ENCODE measurements at regions not wholly inside any gene's neighbourhood (a gene's known extent, or its start where the extent isn't known, plus 50 kb on each side); places are given as distances from the start of the nearest gene placed in this dataset.

DNA sequence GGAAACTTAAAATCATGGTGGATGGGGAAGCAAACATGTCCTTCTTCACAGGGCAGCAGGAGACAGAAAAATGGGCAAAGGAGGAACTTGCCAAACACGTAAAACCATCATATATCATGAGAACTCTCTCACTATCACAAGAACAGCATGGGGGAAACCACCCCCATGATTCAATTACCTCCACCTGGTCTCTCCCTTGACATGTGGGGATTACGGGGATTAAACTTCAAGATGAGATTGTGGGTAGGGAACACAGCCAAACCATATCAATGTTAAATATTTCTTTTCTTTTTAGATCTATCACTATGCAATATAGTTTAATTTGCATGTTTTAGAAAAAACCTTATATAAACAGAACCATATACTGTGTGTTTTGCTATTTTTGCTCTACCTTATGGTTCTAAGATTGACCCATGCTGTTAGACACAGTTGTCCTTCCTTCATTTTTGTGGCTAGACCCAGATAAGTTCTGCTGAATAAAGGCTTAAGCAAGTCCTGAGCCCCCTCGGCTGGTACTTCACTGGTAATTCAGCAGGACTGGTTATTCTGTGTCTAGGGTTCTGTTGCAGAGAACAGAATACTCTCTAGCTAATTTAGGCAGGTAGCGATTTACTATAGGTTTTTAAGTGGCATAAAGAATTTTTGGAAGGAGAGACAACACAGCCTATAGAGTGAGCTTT is 253.7 kb upstream of the HMGA2 start:
- Histone ChIP-seq H3K4me3 (replicated peaks in 1 of 2; ENCODE audit: low read depth in 1 of 2, low read length in 2 of 2) (no peak overlapping the region), H3K27me3 (ENCODE audit: insufficient read depth, low read length) (no peaks in the 10 kb centered on the region), H3K9me2 (ENCODE audit: insufficient read depth) (no peaks in the 10 kb centered on the region), H3K9ac (ENCODE audit: low read length) (no peak overlapping the region), H3K4me2 (ENCODE audit: low read length) (no peak overlapping the region), H3K9me3 (ENCODE audit: control insufficient read depth in 1 of 2, insufficient read depth in 1 of 2, low read depth in 1 of 2, low read length in 2 of 2) (peaks cover 0 to 9% of the 10 kb centered on the region in 2 experiments; a peak in 2 of 4 replicates), H3K27ac (ENCODE audit: low read depth, low read length) (no peak overlapping the region), H2AFZ (ENCODE audit: low read depth, low read length, poor library complexity, severe bottlenecking) (no peak overlapping the region), H4K20me1 (ENCODE audit: insufficient read depth) (no peaks in the 10 kb centered on the region), H3K79me2 (ENCODE audit: insufficient read depth, low read length) (no peaks in the 10 kb centered on the region), H3K36me3 (ENCODE audit: control insufficient read depth in 1 of 2, insufficient read depth in 2 of 2, low read length in 2 of 2) (peaks cover 0 to 18% of the 10 kb centered on the region in 2 experiments; a peak in 1 of 4 replicates), H3K4me1 (ENCODE audit: control insufficient read depth in 1 of 2, insufficient read depth in 2 of 2, low read length in 2 of 2) (peaks cover 19 to 32% of the 10 kb centered on the region in 2 experiments)
- ATAC-seq (no peak), DNase-seq (ENCODE audit: low read depth, low spot score) (no peak)
- BruUV-seq (replicated peaks): no TSS peak
- ChIA-PET CTCF (no interaction called here), POLR2A (no interaction called here), RAD21 (ENCODE audit: low non-redundant PET in 1 of 2, low total read pairs in 2 of 2, uncharacterized antibody in 2 of 2, unreplicated experiment in 2 of 2) (no interaction called here)
- intact Hi-C loops (cut with micrococcal nuclease): no loop called here
- TF ChIP-seq SIN3A (IDR thresholded peaks at IDR 0.05; ENCODE audit: low read depth) (no peak), JUND (IDR thresholded peaks at IDR 0.05) (no peak), CEBPB (IDR thresholded peaks at IDR 0.05; ENCODE audit: low read depth) (no peak), POLR2A (IDR thresholded peaks at IDR 0.05; ENCODE audit: borderline replicate concordance, extremely low read depth, insufficient read depth, insufficient read length) (no peak), ELF1 (IDR thresholded peaks at IDR 0.05; ENCODE audit: borderline replicate concordance, low read depth) (no peak)
- TF ChIP-seq, protein P1, sequence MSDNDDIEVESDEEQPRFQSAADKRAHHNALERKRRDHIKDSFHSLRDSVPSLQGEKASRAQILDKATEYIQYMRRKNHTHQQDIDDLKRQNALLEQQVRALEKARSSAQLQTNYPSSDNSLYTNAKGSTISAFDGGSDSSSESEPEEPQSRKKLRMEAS (IDR thresholded peaks at IDR 0.05): no peak
- TF ChIP-seq, protein P2, sequence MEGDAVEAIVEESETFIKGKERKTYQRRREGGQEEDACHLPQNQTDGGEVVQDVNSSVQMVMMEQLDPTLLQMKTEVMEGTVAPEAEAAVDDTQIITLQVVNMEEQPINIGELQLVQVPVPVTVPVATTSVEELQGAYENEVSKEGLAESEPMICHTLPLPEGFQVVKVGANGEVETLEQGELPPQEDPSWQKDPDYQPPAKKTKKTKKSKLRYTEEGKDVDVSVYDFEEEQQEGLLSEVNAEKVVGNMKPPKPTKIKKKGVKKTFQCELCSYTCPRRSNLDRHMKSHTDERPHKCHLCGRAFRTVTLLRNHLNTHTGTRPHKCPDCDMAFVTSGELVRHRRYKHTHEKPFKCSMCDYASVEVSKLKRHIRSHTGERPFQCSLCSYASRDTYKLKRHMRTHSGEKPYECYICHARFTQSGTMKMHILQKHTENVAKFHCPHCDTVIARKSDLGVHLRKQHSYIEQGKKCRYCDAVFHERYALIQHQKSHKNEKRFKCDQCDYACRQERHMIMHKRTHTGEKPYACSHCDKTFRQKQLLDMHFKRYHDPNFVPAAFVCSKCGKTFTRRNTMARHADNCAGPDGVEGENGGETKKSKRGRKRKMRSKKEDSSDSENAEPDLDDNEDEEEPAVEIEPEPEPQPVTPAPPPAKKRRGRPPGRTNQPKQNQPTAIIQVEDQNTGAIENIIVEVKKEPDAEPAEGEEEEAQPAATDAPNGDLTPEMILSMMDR (IDR thresholded peaks at IDR 0.05 in 2 of 3, conservative IDR thresholded peaks at IDR 0.05 in 1 of 3; ENCODE audit: borderline replicate concordance in 1 of 3, insufficient read depth in 1 of 3, low read depth in 2 of 3, low read length in 2 of 3): no peak

DNA sequence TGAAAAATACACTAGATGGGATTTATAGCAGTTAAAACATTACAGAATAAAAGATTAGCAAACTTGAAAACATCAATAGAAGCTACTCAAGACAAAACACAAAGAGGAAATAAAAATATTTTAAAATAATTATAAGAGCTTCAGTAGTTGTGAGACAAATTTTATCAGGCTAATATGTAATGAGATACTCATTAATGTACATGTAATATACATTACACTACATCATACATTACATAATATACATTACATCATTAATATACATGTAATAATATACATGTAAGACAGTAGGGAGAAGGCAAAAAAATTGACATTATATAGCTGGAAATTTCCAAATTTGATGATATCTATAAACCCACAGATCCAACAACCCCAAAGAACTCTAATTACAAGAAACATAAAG is 249.4 kb upstream of the HMGA2 start:
- Histone ChIP-seq H3K4me3 (replicated peaks in 1 of 2; ENCODE audit: low read depth in 1 of 2, low read length in 2 of 2) (no peak overlapping the region), H3K27ac (ENCODE audit: low read depth, low read length) (no peak overlapping the region), H3K9me3 (ENCODE audit: control insufficient read depth in 1 of 2, insufficient read depth in 1 of 2, low read depth in 1 of 2, low read length in 2 of 2) (peaks cover 0 to 13% of the 10 kb centered on the region in 2 experiments; a peak in 2 of 4 replicates), H3K4me1 (ENCODE audit: control insufficient read depth in 1 of 2, insufficient read depth in 2 of 2, low read length in 2 of 2) (no peaks in the 10 kb centered on the region), H3K9me2 (ENCODE audit: insufficient read depth) (no peaks in the 10 kb centered on the region), H3K36me3 (ENCODE audit: control insufficient read depth in 1 of 2, insufficient read depth in 2 of 2, low read length in 2 of 2) (peaks cover 0 to 6% of the 10 kb centered on the region in 2 experiments; a peak in 2 of 4 replicates), H2AFZ (ENCODE audit: low read depth, low read length, poor library complexity, severe bottlenecking) (no peak overlapping the region), H3K79me2 (ENCODE audit: insufficient read depth, low read length) (no peaks in the 10 kb centered on the region), H4K20me1 (ENCODE audit: insufficient read depth) (no peaks in the 10 kb centered on the region), H3K9ac (ENCODE audit: low read length) (no peak overlapping the region), H3K27me3 (ENCODE audit: insufficient read depth, low read length) (no peaks in the 10 kb centered on the region), H3K4me2 (ENCODE audit: low read length) (no peak overlapping the region)
- no TSS peak for BruUV-seq (replicated peaks)
- ATAC-seq (no peak), DNase-seq (ENCODE audit: low read depth, low spot score) (no peak)
- POLR2A ChIA-PET: interaction anchor here (0.6 to 1.3 kb wide), 2 partner anchors 28 to 140 kb away, joined by 3 read pairs; no protein-coding TSS in a partner anchor
- CTCF ChIA-PET: interaction anchor here (1.2 to 1.6 kb wide), 2 partner anchors 28 to 262 kb away, joined by 3 to 5 read pairs; no protein-coding TSS in a partner anchor
- RAD21 ChIA-PET (ENCODE audit: low non-redundant PET in 1 of 2, low total read pairs in 2 of 2, uncharacterized antibody in 2 of 2, unreplicated experiment in 2 of 2): no interaction called here
- intact Hi-C loops (cut with micrococcal nuclease): no loop called here
- TF ChIP-seq FOSL1 (IDR thresholded peaks at IDR 0.05; ENCODE audit: low read depth): no peak
- TF ChIP-seq EGR1 (IDR thresholded peaks at IDR 0.05; ENCODE audit: low read depth): no peak
- TF ChIP-seq EZH2phosphoT487 (IDR thresholded peaks at IDR 0.05; ENCODE audit: borderline replicate concordance): no peak
- TF ChIP-seq RAD21 (IDR thresholded peaks at IDR 0.05; ENCODE audit: low read depth): no peak
- TF ChIP-seq ZFX (IDR thresholded peaks at IDR 0.05): no peak
- no peak for TF ChIP-seq TCF7L2 (IDR thresholded peaks at IDR 0.05; ENCODE audit: borderline replicate concordance, extremely low read depth, insufficient read depth, insufficient read length)
- no peak for TF ChIP-seq JUND (IDR thresholded peaks at IDR 0.05)
- TF ChIP-seq, protein P3, sequence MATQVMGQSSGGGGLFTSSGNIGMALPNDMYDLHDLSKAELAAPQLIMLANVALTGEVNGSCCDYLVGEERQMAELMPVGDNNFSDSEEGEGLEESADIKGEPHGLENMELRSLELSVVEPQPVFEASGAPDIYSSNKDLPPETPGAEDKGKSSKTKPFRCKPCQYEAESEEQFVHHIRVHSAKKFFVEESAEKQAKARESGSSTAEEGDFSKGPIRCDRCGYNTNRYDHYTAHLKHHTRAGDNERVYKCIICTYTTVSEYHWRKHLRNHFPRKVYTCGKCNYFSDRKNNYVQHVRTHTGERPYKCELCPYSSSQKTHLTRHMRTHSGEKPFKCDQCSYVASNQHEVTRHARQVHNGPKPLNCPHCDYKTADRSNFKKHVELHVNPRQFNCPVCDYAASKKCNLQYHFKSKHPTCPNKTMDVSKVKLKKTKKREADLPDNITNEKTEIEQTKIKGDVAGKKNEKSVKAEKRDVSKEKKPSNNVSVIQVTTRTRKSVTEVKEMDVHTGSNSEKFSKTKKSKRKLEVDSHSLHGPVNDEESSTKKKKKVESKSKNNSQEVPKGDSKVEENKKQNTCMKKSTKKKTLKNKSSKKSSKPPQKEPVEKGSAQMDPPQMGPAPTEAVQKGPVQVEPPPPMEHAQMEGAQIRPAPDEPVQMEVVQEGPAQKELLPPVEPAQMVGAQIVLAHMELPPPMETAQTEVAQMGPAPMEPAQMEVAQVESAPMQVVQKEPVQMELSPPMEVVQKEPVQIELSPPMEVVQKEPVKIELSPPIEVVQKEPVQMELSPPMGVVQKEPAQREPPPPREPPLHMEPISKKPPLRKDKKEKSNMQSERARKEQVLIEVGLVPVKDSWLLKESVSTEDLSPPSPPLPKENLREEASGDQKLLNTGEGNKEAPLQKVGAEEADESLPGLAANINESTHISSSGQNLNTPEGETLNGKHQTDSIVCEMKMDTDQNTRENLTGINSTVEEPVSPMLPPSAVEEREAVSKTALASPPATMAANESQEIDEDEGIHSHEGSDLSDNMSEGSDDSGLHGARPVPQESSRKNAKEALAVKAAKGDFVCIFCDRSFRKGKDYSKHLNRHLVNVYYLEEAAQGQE (IDR thresholded peaks at IDR 0.05; ENCODE audit: low read depth): no peak
- TF ChIP-seq CEBPB (IDR thresholded peaks at IDR 0.05; ENCODE audit: low read depth): no peak
- TF ChIP-seq YY1 (IDR thresholded peaks at IDR 0.05; ENCODE audit: extremely low read depth, insufficient replicate concordance, low read depth, low read length): no peak

Measured in HCT116 (cell line).